ENCODE measurements at regions not wholly inside any gene's neighbourhood (a gene's known extent, or its start where the extent isn't known, plus 50 kb on each side); places are given as distances from the start of the nearest gene placed in this dataset.

DNA sequence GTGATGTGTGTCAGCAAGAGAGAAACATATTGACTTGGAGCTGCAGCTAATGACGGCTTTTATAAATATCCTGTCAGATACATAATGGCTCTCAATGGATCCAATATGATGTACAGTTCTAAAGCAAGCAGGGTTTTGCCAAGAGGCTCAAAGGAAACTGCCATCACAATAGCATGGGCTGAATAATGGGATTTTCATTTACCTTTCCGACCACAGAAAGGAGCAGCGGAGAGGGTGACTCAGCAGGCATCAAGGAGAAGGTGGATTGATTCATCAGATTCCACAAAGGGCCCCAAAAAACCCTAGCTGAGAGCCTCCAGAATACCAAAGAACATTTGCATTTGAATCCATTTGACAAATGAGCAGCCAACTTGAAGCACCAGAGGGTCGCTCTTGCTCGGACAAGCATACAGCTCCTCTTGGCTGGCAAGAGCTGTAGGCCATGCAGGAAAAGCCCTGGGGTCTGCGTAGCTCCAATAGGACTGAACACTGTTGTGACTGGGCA, 355.7 kb upstream of the NOCT start:
- Histone ChIP-seq H3K36me3 (replicated peaks in 1 of 2; ENCODE audit: insufficient read depth in 1 of 2, low read depth in 2 of 2) (no peaks in the 10 kb centered on the region), H3K9me3 (no peaks in the 10 kb centered on the region), H3K4me3 (no peak overlapping the region), H3K27ac (no peak overlapping the region), H3K4me1 (no peaks in the 10 kb centered on the region), H3K27me3 (no peaks in the 10 kb centered on the region)
- WGBS, 2 donors, result 74 to 85% methylated on average over 6 of the region's 6 CpGs
- intact Hi-C loops (cut with DNase I), result no loop called here
- TF ChIP-seq POLR2A (IDR thresholded peaks at IDR 0.05), result no peak
- TF ChIP-seq, protein P1, sequence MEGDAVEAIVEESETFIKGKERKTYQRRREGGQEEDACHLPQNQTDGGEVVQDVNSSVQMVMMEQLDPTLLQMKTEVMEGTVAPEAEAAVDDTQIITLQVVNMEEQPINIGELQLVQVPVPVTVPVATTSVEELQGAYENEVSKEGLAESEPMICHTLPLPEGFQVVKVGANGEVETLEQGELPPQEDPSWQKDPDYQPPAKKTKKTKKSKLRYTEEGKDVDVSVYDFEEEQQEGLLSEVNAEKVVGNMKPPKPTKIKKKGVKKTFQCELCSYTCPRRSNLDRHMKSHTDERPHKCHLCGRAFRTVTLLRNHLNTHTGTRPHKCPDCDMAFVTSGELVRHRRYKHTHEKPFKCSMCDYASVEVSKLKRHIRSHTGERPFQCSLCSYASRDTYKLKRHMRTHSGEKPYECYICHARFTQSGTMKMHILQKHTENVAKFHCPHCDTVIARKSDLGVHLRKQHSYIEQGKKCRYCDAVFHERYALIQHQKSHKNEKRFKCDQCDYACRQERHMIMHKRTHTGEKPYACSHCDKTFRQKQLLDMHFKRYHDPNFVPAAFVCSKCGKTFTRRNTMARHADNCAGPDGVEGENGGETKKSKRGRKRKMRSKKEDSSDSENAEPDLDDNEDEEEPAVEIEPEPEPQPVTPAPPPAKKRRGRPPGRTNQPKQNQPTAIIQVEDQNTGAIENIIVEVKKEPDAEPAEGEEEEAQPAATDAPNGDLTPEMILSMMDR (IDR thresholded peaks at IDR 0.05), result no peak
- ATAC-seq, result no peak
- DNase-seq, result no peak

DNA sequence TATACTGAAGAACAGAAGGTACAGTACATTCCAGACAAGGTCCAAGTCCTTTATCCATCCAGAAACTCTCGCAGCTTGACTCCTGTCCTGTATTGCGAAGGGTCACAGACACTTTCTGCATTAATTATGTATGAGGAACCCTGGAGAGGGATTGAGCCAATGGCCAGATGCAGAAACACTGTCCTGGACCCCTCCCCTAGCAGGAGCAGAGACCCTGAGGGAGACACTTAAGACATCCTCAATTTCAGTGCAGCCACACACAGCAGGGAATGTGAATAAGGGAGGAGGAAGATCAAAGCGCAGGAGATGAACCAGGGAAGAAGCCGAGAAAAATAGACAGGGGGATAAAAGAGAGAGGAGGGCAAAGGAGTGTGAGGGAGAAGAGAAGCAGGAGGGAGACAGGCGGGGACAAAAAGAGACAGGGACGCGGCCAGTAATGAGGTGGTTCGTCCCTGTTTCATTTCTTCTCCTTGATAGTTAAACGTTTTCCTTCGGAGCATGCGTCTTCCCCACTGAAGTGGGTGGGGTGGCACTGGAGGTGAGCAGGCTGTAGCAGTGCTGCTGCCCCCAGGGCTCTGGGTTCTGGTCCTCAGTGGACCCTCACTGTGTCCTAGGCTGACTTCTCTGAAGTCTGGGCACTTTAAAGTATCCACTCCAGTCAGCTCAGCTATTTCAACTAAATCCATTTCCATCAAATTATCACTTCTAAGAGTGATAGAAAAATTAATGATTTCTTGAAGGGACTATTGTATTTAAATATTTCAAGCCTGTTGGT, 356.4 kb upstream of the NOCT start:
- ATAC-seq, result no peak
- H3K9me3 ChIP-seq, result no peaks in the 10 kb centered on the region
- 46 to 54% methylated on average over 11 of the region's 11 CpGs for WGBS, 2 donors
- no peaks in the 10 kb centered on the region for H3K36me3 ChIP-seq (replicated peaks in 1 of 2; ENCODE audit: insufficient read depth in 1 of 2, low read depth in 2 of 2)
- no peak for TF ChIP-seq POLR2A (IDR thresholded peaks at IDR 0.05)
- TF ChIP-seq, protein P1 (IDR thresholded peaks at IDR 0.05), result no peak
- no peaks in the 10 kb centered on the region for H3K4me1 ChIP-seq
- no peak overlapping the region for H3K4me3 ChIP-seq
- DNase-seq, result no peak
- intact Hi-C loops (cut with DNase I), result no loop called here
- no peak overlapping the region for H3K27ac ChIP-seq
- H3K27me3 ChIP-seq, result no peaks in the 10 kb centered on the region

DNA sequence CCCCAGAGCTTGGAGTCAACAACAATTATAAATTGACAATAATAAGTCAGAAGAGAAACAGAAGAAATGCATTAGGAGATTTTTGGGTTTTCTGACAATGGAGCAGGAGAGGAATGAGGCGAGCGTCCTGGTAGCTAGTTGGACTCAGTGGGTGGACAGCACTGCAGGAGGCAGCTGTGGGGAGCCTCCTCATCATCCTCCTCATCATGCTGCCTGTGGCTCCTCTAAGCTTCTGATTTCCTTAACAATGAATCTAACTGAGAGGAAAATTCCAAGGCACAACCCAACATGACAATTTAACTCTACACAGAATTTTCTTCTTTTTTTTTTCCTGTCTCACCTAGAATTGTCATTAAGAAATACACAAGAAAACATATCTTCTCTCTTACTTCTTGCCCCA, 357.1 kb upstream of the NOCT start:
- no peak for TF ChIP-seq POLR2A (IDR thresholded peaks at IDR 0.05)
- TF ChIP-seq, protein P1 (IDR thresholded peaks at IDR 0.05), result no peak
- WGBS, 2 donors, result 20 to 43% methylated on average over 2 of the region's 2 CpGs
- H3K9me3 ChIP-seq, result no peaks in the 10 kb centered on the region
- H3K27me3 ChIP-seq, result no peaks in the 10 kb centered on the region
- H3K27ac ChIP-seq, result no peak overlapping the region
- intact Hi-C loops (cut with DNase I), result no loop called here
- H3K36me3 ChIP-seq (replicated peaks in 1 of 2; ENCODE audit: insufficient read depth in 1 of 2, low read depth in 2 of 2), result no peaks in the 10 kb centered on the region
- no peak overlapping the region for H3K4me3 ChIP-seq
- DNase-seq (no peak), ATAC-seq (no peak)
- no peaks in the 10 kb centered on the region for H3K4me1 ChIP-seq

DNA sequence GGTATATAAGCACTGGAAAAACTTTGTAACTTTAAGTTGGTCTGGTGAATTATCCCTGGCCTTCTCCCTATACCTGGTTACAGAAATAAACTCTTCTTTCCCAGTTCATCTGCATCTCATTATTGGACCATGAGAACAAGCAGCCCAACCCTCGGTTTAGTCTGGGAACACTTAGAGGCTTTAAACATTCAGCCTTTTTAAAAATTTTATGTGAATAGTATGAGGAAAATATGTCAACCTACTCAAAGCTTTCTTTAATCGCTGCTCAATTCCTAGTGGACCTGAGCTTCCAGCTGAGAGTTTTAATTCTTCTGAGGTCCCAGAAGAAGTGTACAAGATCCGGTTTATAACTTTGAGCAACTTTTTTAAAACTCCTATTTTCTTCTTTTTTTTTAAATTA, 358.6 kb upstream of the NOCT start:
- no peaks in the 10 kb centered on the region for H3K9me3 ChIP-seq
- H3K4me3 ChIP-seq, result no peak overlapping the region
- no peak for ATAC-seq
- intact Hi-C loops (cut with DNase I), result no loop called here
- 72 to 82% methylated on average over 3 of the region's 3 CpGs for WGBS, 2 donors
- no peaks in the 10 kb centered on the region for H3K27me3 ChIP-seq
- no peaks in the 10 kb centered on the region for H3K36me3 ChIP-seq (replicated peaks in 1 of 2; ENCODE audit: insufficient read depth in 1 of 2, low read depth in 2 of 2)
- H3K27ac ChIP-seq, result no peak overlapping the region
- no peak for TF ChIP-seq POLR2A (IDR thresholded peaks at IDR 0.05)
- TF ChIP-seq, protein P1 (IDR thresholded peaks at IDR 0.05), result no peak
- DNase-seq, result no peak
- no peaks in the 10 kb centered on the region for H3K4me1 ChIP-seq

DNA sequence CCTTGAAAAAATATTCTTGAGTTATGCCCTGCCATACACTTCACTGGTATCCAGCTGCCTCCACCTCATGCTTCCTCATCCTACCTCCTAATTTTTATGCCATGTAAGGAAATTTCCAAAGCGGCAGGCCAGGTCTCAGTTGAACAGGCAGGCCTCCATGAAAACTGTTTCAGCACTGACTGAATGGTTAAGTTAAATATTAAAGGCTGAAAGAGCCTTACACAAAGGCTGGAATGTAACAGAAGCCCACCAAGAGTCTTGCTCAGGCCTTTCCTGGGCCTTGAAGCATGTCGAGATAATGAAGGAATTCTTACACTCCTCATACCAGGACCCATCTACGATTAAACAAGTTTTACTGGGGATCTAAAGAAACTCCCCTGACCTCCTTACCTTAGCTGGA, 359.6 kb upstream of the NOCT start:
- intact Hi-C loops (cut with DNase I), result no loop called here
- no peak for TF ChIP-seq POLR2A (IDR thresholded peaks at IDR 0.05)
- TF ChIP-seq, protein P1 (IDR thresholded peaks at IDR 0.05), result no peak
- Histone ChIP-seq H3K36me3 (replicated peaks in 1 of 2; ENCODE audit: insufficient read depth in 1 of 2, low read depth in 2 of 2) (no peaks in the 10 kb centered on the region), H3K4me1 (no peaks in the 10 kb centered on the region), H3K27me3 (no peaks in the 10 kb centered on the region), H3K27ac (no peak overlapping the region), H3K4me3 (no peak overlapping the region), H3K9me3 (no peaks in the 10 kb centered on the region)
- DNase-seq, result no peak
- WGBS, 2 donors, result 54 to 62% methylated on average over 3 of the region's 3 CpGs
- no peak for ATAC-seq
